ENCODE measurements at regions not wholly inside any gene's neighbourhood (a gene's known extent, or its start where the extent isn't known, plus 50 kb on each side); places are given as distances from the start of the nearest gene placed in this dataset.
"Not testable (repeated sequence)": the region's sequence is repeated elsewhere in the genome, so short reads cannot be mapped to it uniquely, and the experiment has no call there.

GRCh38 chr7:54299426-54299825, 242.7 kb upstream of the VSTM2A start:
- Histone ChIP-seq H4K20me1 (ENCODE audit: control insufficient read depth, insufficient read depth) (no peaks in the 10 kb centered on the region), H3K27me3 (replicated peaks in 1 of 2; ENCODE audit: control insufficient read depth in 2 of 2, insufficient read depth in 2 of 2, low read length in 1 of 2) (no peaks in the 10 kb centered on the region), H3K27ac (ENCODE audit: control insufficient read depth, insufficient read depth) (no peak overlapping the region), H3K9ac (ENCODE audit: control insufficient read depth, insufficient read depth, low read length) (no peak overlapping the region), H3K4me3 (no peak overlapping the region), H3K4me2 (ENCODE audit: control insufficient read depth, insufficient read depth) (no peak overlapping the region), H3K9me3 (replicated peaks; ENCODE audit: control insufficient read depth, insufficient read depth, low read length) (no peaks in the 10 kb centered on the region), H2AFZ (ENCODE audit: control insufficient read depth, low read depth, low read length) (no peak overlapping the region), H3K79me2 (ENCODE audit: control insufficient read depth, insufficient read depth, low read length) (no peaks in the 10 kb centered on the region), H3K4me1 (ENCODE audit: control insufficient read depth, insufficient read depth, low read length) (no peaks in the 10 kb centered on the region), H3K36me3 (ENCODE audit: control insufficient read depth in 2 of 2, insufficient read depth in 2 of 2, low read length in 1 of 2) (no peaks in the 10 kb centered on the region)
- DNase-seq (ENCODE audit: low read depth, low spot score) (no peak), FAIRE-seq (no peak), ATAC-seq (no peak)
- ChIA-PET CTCF (interaction anchor here (0.6 kb wide), 1 partner anchor 799 kb away, joined by 3 read pairs; no protein-coding TSS in a partner anchor), SMC1A (ENCODE audit: uncharacterized antibody, unreplicated experiment) (interaction anchor here (0.6 kb wide), 1 partner anchor 83 kb away, joined by 3 read pairs; no protein-coding TSS in a partner anchor), RAD21 (ENCODE audit: unreplicated experiment) (no interaction called here), POLR2A (no interaction called here)
- no peak for TF ChIP-seq WRNIP1 (IDR thresholded peaks at IDR 0.05; ENCODE audit: borderline replicate concordance, low read depth, low read length)
- no peak for TF ChIP-seq RELB (IDR thresholded peaks at IDR 0.05; ENCODE audit: low read depth)
- TF ChIP-seq MAX (IDR thresholded peaks at IDR 0.05; ENCODE audit: low read depth, low read length): no peak
- BruUV-seq (replicated peaks): no TSS peak
- WGBS (ENCODE audit: insufficient coverage, insufficient replicate concordance, low lambda C conversion rate, missing lambda C conversion rate): 29% methylated on average over 4 of the region's 4 CpGs
- intact Hi-C loops (cut with micrococcal nuclease; ENCODE audit: unreplicated experiment): no loop called here
- in situ Hi-C loops (cut with MboI): loop anchor here (10.0 kb wide), 1 partner anchor 85 kb away; no protein-coding TSS in a partner anchor

- RAD21 ChIA-PET (ENCODE audit: unreplicated experiment); BruUV-seq (replicated peaks); SMC1A ChIA-PET (ENCODE audit: uncharacterized antibody, unreplicated experiment); H3K27ac ChIP-seq (ENCODE audit: control insufficient read depth, insufficient read depth); H3K9ac ChIP-seq (ENCODE audit: control insufficient read depth, insufficient read depth, low read length); DNase-seq (ENCODE audit: low read depth, low spot score); CTCF ChIA-PET; H3K4me1 ChIP-seq (ENCODE audit: control insufficient read depth, insufficient read depth, low read length); intact Hi-C loops (cut with micrococcal nuclease; ENCODE audit: unreplicated experiment); H4K20me1 ChIP-seq (ENCODE audit: control insufficient read depth, insufficient read depth); H3K79me2 ChIP-seq (ENCODE audit: control insufficient read depth, insufficient read depth, low read length); in situ Hi-C loops (cut with MboI); POLR2A ChIA-PET; ATAC-seq; H2AFZ ChIP-seq (ENCODE audit: control insufficient read depth, low read depth, low read length); H3K27me3 ChIP-seq (replicated peaks in 1 of 2; ENCODE audit: control insufficient read depth in 2 of 2, insufficient read depth in 2 of 2, low read length in 1 of 2); H3K4me2 ChIP-seq (ENCODE audit: control insufficient read depth, insufficient read depth); H3K9me3 ChIP-seq (replicated peaks; ENCODE audit: control insufficient read depth, insufficient read depth, low read length); H3K4me3 ChIP-seq; FAIRE-seq; H3K36me3 ChIP-seq (ENCODE audit: control insufficient read depth in 2 of 2, insufficient read depth in 2 of 2, low read length in 1 of 2): not testable (repeated sequence)
Measured at GRCh38 chr7:54315955-54316354, 226.2 kb upstream of the VSTM2A start.

Data from GM12878 (cell line).